ENCODE measurements at regions not wholly inside any gene's neighbourhood (a gene's known extent, or its start where the extent isn't known, plus 50 kb on each side); places are given as distances from the start of the nearest gene placed in this dataset.

- ChIA-PET CTCF (interaction anchor here (0.9 kb wide), 1 partner anchor 10 kb away, joined by 3 read pairs; no protein-coding TSS in a partner anchor), RAD21 (ENCODE audit: unreplicated experiment) (no interaction called here), POLR2A (no interaction called here), SMC1A (ENCODE audit: uncharacterized antibody, unreplicated experiment) (no interaction called here)
- no peak overlapping the region for H3K4me2 ChIP-seq (ENCODE audit: control insufficient read depth, insufficient read depth)
- H3K9me3 ChIP-seq (replicated peaks; ENCODE audit: control insufficient read depth, insufficient read depth, low read length) = no peaks in the 10 kb centered on the region
- DNase-seq (ENCODE audit: low read depth, low spot score) (no peak), FAIRE-seq (no peak), ATAC-seq (no peak)
- no peaks in the 10 kb centered on the region for H3K4me1 ChIP-seq (ENCODE audit: control insufficient read depth, insufficient read depth, low read length)
- intact Hi-C loops (cut with micrococcal nuclease; ENCODE audit: unreplicated experiment) = no loop called here
- WGBS (ENCODE audit: insufficient coverage, insufficient replicate concordance, low lambda C conversion rate, missing lambda C conversion rate) = 0% methylated on average over 1 of the region's 1 CpG
- no peaks in the 10 kb centered on the region for H3K36me3 ChIP-seq (ENCODE audit: control insufficient read depth in 2 of 2, insufficient read depth in 2 of 2, low read length in 1 of 2)
- no peak overlapping the region for H3K4me3 ChIP-seq
- H3K27ac ChIP-seq (ENCODE audit: control insufficient read depth, insufficient read depth) = no peak overlapping the region
- H3K79me2 ChIP-seq (ENCODE audit: control insufficient read depth, insufficient read depth, low read length) = no peaks in the 10 kb centered on the region
- H2AFZ ChIP-seq (ENCODE audit: control insufficient read depth, low read depth, low read length) = no peak overlapping the region
- TF ChIP-seq, protein P1, sequence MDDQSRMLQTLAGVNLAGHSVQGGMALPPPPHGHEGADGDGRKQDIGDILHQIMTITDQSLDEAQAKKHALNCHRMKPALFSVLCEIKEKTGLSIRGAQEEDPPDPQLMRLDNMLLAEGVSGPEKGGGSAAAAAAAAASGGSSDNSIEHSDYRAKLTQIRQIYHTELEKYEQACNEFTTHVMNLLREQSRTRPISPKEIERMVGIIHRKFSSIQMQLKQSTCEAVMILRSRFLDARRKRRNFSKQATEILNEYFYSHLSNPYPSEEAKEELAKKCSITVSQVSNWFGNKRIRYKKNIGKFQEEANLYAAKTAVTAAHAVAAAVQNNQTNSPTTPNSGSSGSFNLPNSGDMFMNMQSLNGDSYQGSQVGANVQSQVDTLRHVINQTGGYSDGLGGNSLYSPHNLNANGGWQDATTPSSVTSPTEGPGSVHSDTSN (IDR thresholded peaks at IDR 0.05; ENCODE audit: insufficient replicate concordance, low read depth, low read length) = no peak
- H3K9ac ChIP-seq (ENCODE audit: control insufficient read depth, insufficient read depth, low read length) = no peak overlapping the region
- no peaks in the 10 kb centered on the region for H3K27me3 ChIP-seq (replicated peaks in 1 of 2; ENCODE audit: control insufficient read depth in 2 of 2, insufficient read depth in 2 of 2, low read length in 1 of 2)
- no peaks in the 10 kb centered on the region for H4K20me1 ChIP-seq (ENCODE audit: control insufficient read depth, insufficient read depth)
- in situ Hi-C loops (cut with MboI) = no loop called here
- no TSS peak for BruUV-seq (replicated peaks)
Observed at GRCh38 chr12:77537663-77538062, 293.0 kb upstream of the NAV3 start.

- 3% methylated on average over 2 of the region's 2 CpGs for WGBS (ENCODE audit: insufficient coverage, insufficient replicate concordance, low lambda C conversion rate, missing lambda C conversion rate)
- RAD21 ChIA-PET (ENCODE audit: unreplicated experiment) = no interaction called here
Observed at GRCh38 chr12:77535734-77536133, 295.0 kb upstream of the NAV3 start.

More at GRCh38 chr12:77535734-77536133, 295.0 kb upstream of the NAV3 start:
- ChIA-PET CTCF (no interaction called here), POLR2A (no interaction called here), SMC1A (ENCODE audit: uncharacterized antibody, unreplicated experiment) (no interaction called here)
- Histone ChIP-seq H3K79me2 (ENCODE audit: control insufficient read depth, insufficient read depth, low read length) (no peaks in the 10 kb centered on the region), H4K20me1 (ENCODE audit: control insufficient read depth, insufficient read depth) (no peaks in the 10 kb centered on the region), H3K27me3 (replicated peaks in 1 of 2; ENCODE audit: control insufficient read depth in 2 of 2, insufficient read depth in 2 of 2, low read length in 1 of 2) (no peaks in the 10 kb centered on the region), H3K4me3 (no peak overlapping the region), H3K36me3 (ENCODE audit: control insufficient read depth in 2 of 2, insufficient read depth in 2 of 2, low read length in 1 of 2) (no peaks in the 10 kb centered on the region), H3K27ac (ENCODE audit: control insufficient read depth, insufficient read depth) (no peak overlapping the region), H3K9me3 (replicated peaks; ENCODE audit: control insufficient read depth, insufficient read depth, low read length) (no peaks in the 10 kb centered on the region), H3K9ac (ENCODE audit: control insufficient read depth, insufficient read depth, low read length) (no peak overlapping the region), H2AFZ (ENCODE audit: control insufficient read depth, low read depth, low read length) (no peak overlapping the region), H3K4me1 (ENCODE audit: control insufficient read depth, insufficient read depth, low read length) (no peaks in the 10 kb centered on the region), H3K4me2 (ENCODE audit: control insufficient read depth, insufficient read depth) (no peak overlapping the region)
- in situ Hi-C loops (cut with MboI) = no loop called here
- TF ChIP-seq JUND (IDR thresholded peaks at IDR 0.05; ENCODE audit: low read depth, low read length) (no peak), USF2 (IDR thresholded peaks at IDR 0.05; ENCODE audit: borderline replicate concordance, low read depth, low read length) (no peak), CUX1 (IDR thresholded peaks at IDR 0.05; ENCODE audit: insufficient replicate concordance, low read depth, low read length) (no peak)
- no peak for FAIRE-seq
- DNase-seq (ENCODE audit: low read depth, low spot score) = no peak
- intact Hi-C loops (cut with micrococcal nuclease; ENCODE audit: unreplicated experiment) = no loop called here
- no peak for ATAC-seq
- BruUV-seq (replicated peaks) = no TSS peak

Measured in GM12878 (cell line).